ENCODE measurements at regions not wholly inside any gene's neighbourhood (a gene's known extent, or its start where the extent isn't known, plus 50 kb on each side); places are given as distances from the start of the nearest gene placed in this dataset.

DNA sequence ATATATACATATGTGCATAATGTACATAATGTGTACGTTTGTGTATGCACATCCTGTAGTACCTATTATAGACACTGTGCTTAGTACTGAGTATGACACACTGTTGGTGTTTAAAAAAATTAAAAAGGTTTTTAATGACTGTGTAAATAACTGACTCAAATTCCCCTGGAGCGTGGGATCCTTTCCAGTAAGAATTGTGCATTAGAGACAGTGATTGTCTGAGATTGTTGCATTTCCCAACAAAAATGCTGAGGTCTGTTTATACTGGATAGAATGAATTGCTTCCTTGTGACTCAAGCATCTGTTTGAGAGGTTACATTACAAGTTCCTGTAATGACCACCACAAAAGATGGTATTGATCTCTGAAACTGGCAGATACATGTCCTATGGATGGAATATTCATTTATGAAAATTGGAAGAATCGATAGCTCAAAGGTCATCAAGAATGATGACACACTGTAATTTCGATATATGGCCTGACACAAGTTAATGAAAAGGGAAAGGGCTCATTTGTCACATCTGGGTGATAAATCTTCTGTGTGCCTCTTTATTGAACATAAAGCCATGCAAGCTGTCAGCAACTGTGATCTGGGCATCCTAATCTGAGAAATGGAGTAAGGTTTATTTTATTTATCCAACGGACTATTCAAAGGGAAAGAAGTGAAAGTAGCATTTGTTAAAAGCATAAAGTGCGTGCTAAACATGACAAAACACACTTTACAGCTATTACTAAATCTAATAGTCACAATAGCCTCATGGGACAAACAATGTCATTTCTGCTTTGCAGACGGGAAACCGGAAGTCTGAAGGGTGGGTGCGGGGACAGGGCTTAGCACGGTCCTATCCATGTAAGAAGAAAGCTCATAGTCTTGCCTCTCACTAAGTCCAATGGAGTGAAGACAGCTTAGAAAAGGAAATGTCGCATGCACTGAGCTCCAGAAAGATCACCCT is 228.8 kb downstream of the CDH11 start:
- Mint-ChIP-seq H3K27ac (no peak overlapping the region), H3K4me3 (no peak overlapping the region), H3K4me1 (ENCODE audit: low read depth) (no peaks in the 10 kb centered on the region), H3K9me3 (peaks cover 11 to 28% of the 10 kb centered on the region in 2 donors), H3K36me3 (ENCODE audit: insufficient read depth in 2 of 2) (peaks cover 0 to 3% of the 10 kb centered on the region in 2 donors), H3K27me3 (ENCODE audit: low read depth) (no peaks in the 10 kb centered on the region)
- DNase-seq (no peak), ATAC-seq (replicated peaks in 1 of 2) (no peak)

GRCh38 chr16:64889446-64889845 is 232.4 kb downstream of the CDH11 start:
- no peak overlapping the region for H3K4me3 Mint-ChIP-seq
- H3K27me3 Mint-ChIP-seq (ENCODE audit: low read depth) = no peaks in the 10 kb centered on the region
- H3K4me1 Mint-ChIP-seq (ENCODE audit: low read depth) = no peaks in the 10 kb centered on the region
- H3K36me3 Mint-ChIP-seq (ENCODE audit: insufficient read depth in 2 of 2) = peaks cover 0 to 2% of the 10 kb centered on the region in 2 donors
- no peak for DNase-seq
- H3K9me3 Mint-ChIP-seq = peaks cover 11 to 19% of the 10 kb centered on the region in 2 donors
- no peak overlapping the region for H3K27ac Mint-ChIP-seq
- no peak for ATAC-seq (replicated peaks in 1 of 2)

- peaks cover 0 to 2% of the 10 kb centered on the region in 2 donors for H3K36me3 Mint-ChIP-seq (ENCODE audit: insufficient read depth in 2 of 2)
- H3K4me3 Mint-ChIP-seq = no peak overlapping the region
- DNase-seq (no peak), ATAC-seq (replicated peaks in 1 of 2) (no peak)
- H3K27ac Mint-ChIP-seq = no peak overlapping the region
- peaks cover 12 to 13% of the 10 kb centered on the region in 2 donors for H3K9me3 Mint-ChIP-seq
- no peaks in the 10 kb centered on the region for H3K4me1 Mint-ChIP-seq (ENCODE audit: low read depth)
- H3K27me3 Mint-ChIP-seq (ENCODE audit: low read depth) = no peaks in the 10 kb centered on the region
These were observed 234.2 kb downstream of the CDH11 start for GRCh38 chr16:64887651-64888050.

- ATAC-seq (replicated peaks in 1 of 2) (no peak), DNase-seq (no peak)
- no peaks in the 10 kb centered on the region for H3K36me3 Mint-ChIP-seq (ENCODE audit: insufficient read depth in 2 of 2)
- H3K27ac Mint-ChIP-seq = no peak overlapping the region
- no peak overlapping the region for H3K4me3 Mint-ChIP-seq
- no peaks in the 10 kb centered on the region for H3K27me3 Mint-ChIP-seq (ENCODE audit: low read depth)
- peaks cover 7 to 13% of the 10 kb centered on the region in 2 donors for H3K9me3 Mint-ChIP-seq
- no peaks in the 10 kb centered on the region for H3K4me1 Mint-ChIP-seq (ENCODE audit: low read depth)
These were observed 239.6 kb downstream of the CDH11 start for GRCh38 chr16:64882078-64882784.

- ATAC-seq (replicated peaks in 1 of 2) (no peak), DNase-seq (no peak)
- H3K4me1 Mint-ChIP-seq (ENCODE audit: low read depth) = no peaks in the 10 kb centered on the region
- H3K9me3 Mint-ChIP-seq = peaks cover 5 to 13% of the 10 kb centered on the region in 2 donors
- no peak overlapping the region for H3K4me3 Mint-ChIP-seq
- no peak overlapping the region for H3K27ac Mint-ChIP-seq
- H3K36me3 Mint-ChIP-seq (ENCODE audit: insufficient read depth in 2 of 2) = no peaks in the 10 kb centered on the region
- no peaks in the 10 kb centered on the region for H3K27me3 Mint-ChIP-seq (ENCODE audit: low read depth)
These were observed 240.9 kb downstream of the CDH11 start for GRCh38 chr16:64880994-64881393.

- Mint-ChIP-seq H3K9me3 (peaks cover 5 to 16% of the 10 kb centered on the region in 2 donors), H3K36me3 (ENCODE audit: insufficient read depth in 2 of 2) (no peaks in the 10 kb centered on the region), H3K4me3 (no peak overlapping the region), H3K27me3 (ENCODE audit: low read depth) (no peaks in the 10 kb centered on the region), H3K4me1 (ENCODE audit: low read depth) (no peaks in the 10 kb centered on the region), H3K27ac (no peak overlapping the region)
- ATAC-seq (replicated peaks in 1 of 2) = no peak
- no peak for DNase-seq
These were observed 241.9 kb downstream of the CDH11 start for GRCh38 chr16:64880006-64880405.

GRCh38 chr16:64878940-64879339 is 242.9 kb downstream of the CDH11 start:
- no peak overlapping the region for H3K27ac Mint-ChIP-seq

DNA sequence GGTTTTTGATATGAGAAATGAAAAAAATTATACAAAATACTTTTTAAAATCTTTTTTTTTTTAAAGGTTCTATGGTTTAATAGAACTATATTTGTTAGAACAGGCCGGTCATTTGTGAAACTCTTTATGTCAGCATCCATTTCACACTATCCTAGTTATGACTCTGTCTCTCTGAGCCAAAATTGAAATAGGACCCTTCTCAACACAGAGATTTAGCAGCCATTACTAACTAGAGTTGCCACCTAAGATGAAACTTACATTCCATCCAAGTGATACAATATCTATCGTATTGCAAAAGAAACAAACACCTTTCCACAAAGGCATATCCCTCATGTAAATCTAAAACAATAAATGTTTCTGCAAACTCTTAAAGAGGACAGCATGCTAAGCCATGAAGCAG is 249.8 kb downstream of the CDH11 start:
- peaks cover 6 to 15% of the 10 kb centered on the region in 2 donors for H3K9me3 Mint-ChIP-seq
- no peak overlapping the region for H3K27ac Mint-ChIP-seq
- peaks cover 0 to 1% of the 10 kb centered on the region in 2 donors for H3K36me3 Mint-ChIP-seq (ENCODE audit: insufficient read depth in 2 of 2)
- no peaks in the 10 kb centered on the region for H3K4me1 Mint-ChIP-seq (ENCODE audit: low read depth)
- H3K27me3 Mint-ChIP-seq (ENCODE audit: low read depth) = no peaks in the 10 kb centered on the region
- H3K4me3 Mint-ChIP-seq = no peak overlapping the region
- no peak for DNase-seq
- ATAC-seq (replicated peaks in 1 of 2) = no peak

More at GRCh38 chr16:64878940-64879339, 242.9 kb downstream of the CDH11 start:
- no peak for ATAC-seq (replicated peaks in 1 of 2)
- H3K9me3 Mint-ChIP-seq = peaks cover 5 to 15% of the 10 kb centered on the region in 2 donors
- H3K36me3 Mint-ChIP-seq (ENCODE audit: insufficient read depth in 2 of 2) = no peaks in the 10 kb centered on the region
- H3K4me1 Mint-ChIP-seq (ENCODE audit: low read depth) = no peaks in the 10 kb centered on the region
- H3K27me3 Mint-ChIP-seq (ENCODE audit: low read depth) = no peaks in the 10 kb centered on the region
- H3K4me3 Mint-ChIP-seq = no peak overlapping the region
- no peak for DNase-seq

- H3K9me3 Mint-ChIP-seq = peaks cover 6 to 14% of the 10 kb centered on the region in 2 donors
- peaks cover 0 to 1% of the 10 kb centered on the region in 2 donors for H3K36me3 Mint-ChIP-seq (ENCODE audit: insufficient read depth in 2 of 2)
- DNase-seq = no peak
- no peak overlapping the region for H3K27ac Mint-ChIP-seq
- no peak overlapping the region for H3K4me3 Mint-ChIP-seq
- no peaks in the 10 kb centered on the region for H3K4me1 Mint-ChIP-seq (ENCODE audit: low read depth)
- H3K27me3 Mint-ChIP-seq (ENCODE audit: low read depth) = no peaks in the 10 kb centered on the region
- no peak for ATAC-seq (replicated peaks in 1 of 2)
These were observed 251.0 kb downstream of the CDH11 start for GRCh38 chr16:64870859-64871258.

GRCh38 chr16:64869781-64870180 is 252.1 kb downstream of the CDH11 start:
- peaks cover 6 to 11% of the 10 kb centered on the region in 2 donors for H3K9me3 Mint-ChIP-seq
- DNase-seq (no peak), ATAC-seq (replicated peaks in 1 of 2) (no peak)
- no peaks in the 10 kb centered on the region for H3K4me1 Mint-ChIP-seq (ENCODE audit: low read depth)
- H3K36me3 Mint-ChIP-seq (ENCODE audit: insufficient read depth in 2 of 2) = peaks cover 0 to 1% of the 10 kb centered on the region in 2 donors
- H3K4me3 Mint-ChIP-seq = no peak overlapping the region
- no peak overlapping the region for H3K27ac Mint-ChIP-seq
- H3K27me3 Mint-ChIP-seq (ENCODE audit: low read depth) = no peaks in the 10 kb centered on the region

DNA sequence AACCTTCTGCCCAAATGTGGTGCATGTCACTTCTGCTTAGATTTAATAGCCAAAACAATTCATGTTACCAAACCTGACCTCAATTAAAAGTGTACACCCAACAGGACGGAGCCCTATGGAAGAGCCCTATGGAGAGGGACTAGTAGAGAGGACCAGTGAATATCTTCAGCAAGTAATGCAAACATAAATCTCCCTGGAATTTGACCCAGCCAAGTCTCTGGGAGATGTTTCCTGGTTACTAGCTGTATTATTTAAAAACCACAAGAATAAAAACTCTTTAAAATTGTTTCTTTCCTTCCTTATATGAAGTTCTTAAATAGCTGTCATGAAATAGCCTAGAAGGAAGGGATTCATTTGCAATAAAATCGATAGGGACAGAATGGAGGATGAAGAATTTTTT is 255.8 kb downstream of the CDH11 start:
- no peak for ATAC-seq (replicated peaks in 1 of 2)
- DNase-seq = no peak
- H3K4me3 Mint-ChIP-seq = no peak overlapping the region
- H3K9me3 Mint-ChIP-seq = peaks cover 8 to 11% of the 10 kb centered on the region in 2 donors
- peaks cover 0 to 1% of the 10 kb centered on the region in 2 donors for H3K36me3 Mint-ChIP-seq (ENCODE audit: insufficient read depth in 2 of 2)
- no peak overlapping the region for H3K27ac Mint-ChIP-seq
- no peaks in the 10 kb centered on the region for H3K4me1 Mint-ChIP-seq (ENCODE audit: low read depth)
- H3K27me3 Mint-ChIP-seq (ENCODE audit: low read depth) = no peaks in the 10 kb centered on the region

- ATAC-seq (replicated peaks in 1 of 2) (no peak), DNase-seq (no peak)
- Mint-ChIP-seq H3K36me3 (ENCODE audit: insufficient read depth in 2 of 2) (peaks cover 1 to 4% of the 10 kb centered on the region in 2 donors), H3K27ac (no peak overlapping the region), H3K4me3 (no peak overlapping the region), H3K4me1 (ENCODE audit: low read depth) (no peaks in the 10 kb centered on the region), H3K27me3 (ENCODE audit: low read depth) (no peaks in the 10 kb centered on the region), H3K9me3 (peaks cover 5 to 14% of the 10 kb centered on the region in 2 donors)
These were observed 256.7 kb downstream of the CDH11 start for GRCh38 chr16:64865069-64865696.
